ENCODE measurements at regions not wholly inside any gene's neighbourhood (a gene's known extent, or its start where the extent isn't known, plus 50 kb on each side); places are given as distances from the start of the nearest gene placed in this dataset.

- DNase-seq: no peak
These were observed 239.9 kb upstream of the ZNF32 start for GRCh38 chr10:43888586-43888985.

- DNase-seq: no peak
These were observed 237.2 kb upstream of the ZNF32 start for GRCh38 chr10:43885842-43886241.

- no peak for DNase-seq
These were observed 236.6 kb upstream of the ZNF32 start for GRCh38 chr10:43885252-43885651.

GRCh38 chr10:43884501-43885105 is 235.9 kb upstream of the ZNF32 start:
- DNase-seq: no peak

- no peak for DNase-seq
These were observed 234.0 kb upstream of the ZNF32 start for GRCh38 chr10:43882711-43883110.

- DNase-seq: no peak
These were observed 233.0 kb upstream of the ZNF32 start for GRCh38 chr10:43881657-43882056.

GRCh38 chr10:43880160-43880559 is 231.5 kb upstream of the ZNF32 start:
- no peak for DNase-seq

GRCh38 chr10:43879742-43880141 is 231.1 kb upstream of the ZNF32 start:
- no peak for DNase-seq

GRCh38 chr10:43879162-43879561 is 230.5 kb upstream of the ZNF32 start:
- DNase-seq: no peak

- peak; percentile 31 to 49 for DNase-seq
These were observed 229.7 kb upstream of the ZNF32 start for GRCh38 chr10:43878386-43878785.

- no peak for DNase-seq
These were observed 228.3 kb upstream of the ZNF32 start for GRCh38 chr10:43876976-43877375.

GRCh38 chr10:43874984-43875383 is 226.3 kb upstream of the ZNF32 start:
- no peak for DNase-seq

GRCh38 chr10:43873717-43874116 is 225.0 kb upstream of the ZNF32 start:
- DNase-seq: no peak

- no peak for DNase-seq
These were observed 224.0 kb upstream of the ZNF32 start for GRCh38 chr10:43872644-43873043.

- no peak for DNase-seq
These were observed 222.9 kb upstream of the ZNF32 start for GRCh38 chr10:43871545-43871944.

- DNase-seq: no peak
These were observed 222.3 kb upstream of the ZNF32 start for GRCh38 chr10:43870968-43871439.

GRCh38 chr10:43869669-43870322 is 221.1 kb upstream of the ZNF32 start:
- DNase-seq: no peak

GRCh38 chr10:43868952-43869351 is 220.3 kb upstream of the ZNF32 start:
- no peak for DNase-seq

GRCh38 chr10:43867667-43868565 is 219.2 kb upstream of the ZNF32 start:
- no peak for DNase-seq

GRCh38 chr10:43867113-43867512 is 218.4 kb upstream of the ZNF32 start:
- no peak for DNase-seq

- no peak for DNase-seq
These were observed 218.0 kb upstream of the ZNF32 start for GRCh38 chr10:43866712-43867111.

- DNase-seq: no peak
These were observed 216.8 kb upstream of the ZNF32 start for GRCh38 chr10:43865265-43866135.

GRCh38 chr10:43864656-43865055 is 216.0 kb upstream of the ZNF32 start:
- no peak for DNase-seq

All from Kasumi-1 (cell line).